Smooth muscle cell (in vitro differentiated cells): ENCODE measurements at regions not wholly inside any gene's neighbourhood (a gene's known extent, or its start where the extent isn't known, plus 50 kb on each side); places are given as distances from the start of the nearest gene placed in this dataset.

Experiments
- DNase-seq: peaks from one replicate; lab custom pipeline; 2025; ENCODE audit not compliant: unreplicated experiment; lab: John Stamatoyannopoulos, UW
- H2AFZ ChIP-seq: fragments of 200-600 bp; sonication (generic); 2 replicates; pipeline ENCODE4 v1.6.0; 2016; ENCODE audit warnings: antibody characterized with exemption, low read depth, mild to moderate bottlenecking
- H3F3A ChIP-seq: fragments of 200-600 bp; sonication (generic); 2 replicates; pipeline ENCODE4 v1.6.0; 2017; ENCODE audit warnings: antibody characterized with exemption, low read depth
- H3K27ac ChIP-seq: fragments of 200-600 bp; sonication (generic); 2 replicates; pipeline ENCODE4 v1.5.1; 2016; ENCODE audit warnings: low read depth, mild to moderate bottlenecking
- H3K27me3 ChIP-seq: fragments of 200-600 bp; sonication (generic); 2 replicates; pipeline ENCODE4 v1.6.1; 2016; ENCODE audit warnings: low read depth, mild to moderate bottlenecking
- H3K36me3 ChIP-seq: fragments of 200-600 bp; sonication (generic); 2 replicates; pipeline ENCODE4 v1.5.1; 2016; ENCODE audit warnings: low read depth
- H3K4me1 ChIP-seq: fragments of 200-600 bp; sonication (generic); 2 replicates; pipeline ENCODE4 v1.5.1; 2016; ENCODE audit warnings: low read depth
- H3K4me2 ChIP-seq: fragments of 200-600 bp; sonication (generic); 2 replicates; pipeline ENCODE4 v1.6.0; 2016; ENCODE audit warnings: mild to moderate bottlenecking
- H3K4me3 ChIP-seq: fragments of 200-600 bp; sonication (generic); 2 replicates; pipeline ENCODE4 v1.5.1; 2016; ENCODE audit warnings: mild to moderate bottlenecking
- H3K79me2 ChIP-seq: fragments of 200-600 bp; sonication (generic); 2 replicates; pipeline ENCODE4 v1.6.0; 2016; ENCODE audit warnings: low read depth, mild to moderate bottlenecking
- H3K9ac ChIP-seq: fragments of 200-600 bp; sonication (generic); 2 replicates; pipeline ENCODE4 v1.6.0; 2016; ENCODE audit warnings: low read depth
- H3K9me3 ChIP-seq: fragments of 200-600 bp; sonication (generic); replicated peaks from 2 replicates; pipeline ENCODE4 v1.5.1; 2016; ENCODE audit warnings: low read depth
- H4K20me1 ChIP-seq: fragments of 200-600 bp; sonication (generic); 2 replicates; pipeline ENCODE4 v1.6.0; 2016; ENCODE audit warnings: low read depth
- WGBS: methylation state at CpG from one replicate; pipeline ENCODE4 v1.1.7; 2016; ENCODE audit warnings: low lambda C conversion rate; 5-methylcytosine and 5-hydroxymethylcytosine counted together
- TF ChIP-seq, protein P1 (sequence below): fragments of 200-600 bp; sonication (generic); IDR thresholded peaks from 2 replicates; pipeline ENCODE4 v1.5.1; 2017; ENCODE audit warnings: borderline replicate concordance, mild to moderate bottlenecking, antibody characterized with exemption; ENCODE audit not compliant: insufficient read depth, poor library complexity, severe bottlenecking

DNA sequence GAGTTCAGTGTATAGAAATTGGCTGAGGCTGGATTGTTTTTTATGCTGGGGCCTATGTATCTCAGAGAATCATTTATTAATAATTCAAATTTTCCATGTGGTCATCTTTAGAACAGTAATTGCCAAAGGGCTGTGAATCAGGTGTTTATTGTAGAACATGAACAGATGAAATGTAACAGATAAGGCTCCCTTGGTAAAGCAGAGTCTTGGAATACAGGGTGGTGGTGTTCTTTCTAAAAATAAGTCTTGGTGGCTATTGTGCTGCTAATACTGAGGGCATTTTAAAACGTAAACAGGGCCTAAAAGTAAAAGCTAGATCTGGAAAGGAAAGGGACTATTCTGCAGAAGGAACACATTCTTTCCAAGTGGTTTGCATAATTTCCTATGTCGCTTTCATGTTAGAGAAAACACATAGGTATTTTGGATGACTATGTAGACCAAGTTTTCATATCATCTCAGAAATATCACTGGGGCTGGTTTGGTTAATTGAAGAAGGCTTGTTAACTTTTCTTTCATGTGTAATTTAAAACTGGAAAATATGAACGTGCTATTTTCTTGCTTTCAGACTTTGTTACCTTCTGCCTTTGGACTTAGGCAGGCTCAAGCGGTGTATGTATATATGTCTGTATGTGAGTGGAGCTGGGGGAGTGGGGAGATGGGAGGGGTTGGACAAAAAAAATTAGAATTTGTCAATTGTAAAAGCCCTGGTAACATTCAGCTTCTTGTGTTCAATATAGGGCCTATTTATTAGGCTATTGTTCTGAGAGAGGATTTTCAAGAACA, 119.9 kb upstream of the ANKRD55 start:
- peaks cover 26% of the 10 kb centered on the region for H3F3A ChIP-seq
- no peak overlapping the region for H3K4me2 ChIP-seq
- H3K27ac ChIP-seq, result no peak overlapping the region
- no peaks in the 10 kb centered on the region for H3K9me3 ChIP-seq
- 81% methylated on average over 4 of the region's 4 CpGs for WGBS
- H4K20me1 ChIP-seq, result no peaks in the 10 kb centered on the region
- H2AFZ ChIP-seq, result no peak overlapping the region
- no peak overlapping the region for H3K9ac ChIP-seq
- no peaks in the 10 kb centered on the region for H3K27me3 ChIP-seq
- H3K4me3 ChIP-seq, result no peak overlapping the region
- DNase-seq, result no peak
- TF ChIP-seq, protein P1, sequence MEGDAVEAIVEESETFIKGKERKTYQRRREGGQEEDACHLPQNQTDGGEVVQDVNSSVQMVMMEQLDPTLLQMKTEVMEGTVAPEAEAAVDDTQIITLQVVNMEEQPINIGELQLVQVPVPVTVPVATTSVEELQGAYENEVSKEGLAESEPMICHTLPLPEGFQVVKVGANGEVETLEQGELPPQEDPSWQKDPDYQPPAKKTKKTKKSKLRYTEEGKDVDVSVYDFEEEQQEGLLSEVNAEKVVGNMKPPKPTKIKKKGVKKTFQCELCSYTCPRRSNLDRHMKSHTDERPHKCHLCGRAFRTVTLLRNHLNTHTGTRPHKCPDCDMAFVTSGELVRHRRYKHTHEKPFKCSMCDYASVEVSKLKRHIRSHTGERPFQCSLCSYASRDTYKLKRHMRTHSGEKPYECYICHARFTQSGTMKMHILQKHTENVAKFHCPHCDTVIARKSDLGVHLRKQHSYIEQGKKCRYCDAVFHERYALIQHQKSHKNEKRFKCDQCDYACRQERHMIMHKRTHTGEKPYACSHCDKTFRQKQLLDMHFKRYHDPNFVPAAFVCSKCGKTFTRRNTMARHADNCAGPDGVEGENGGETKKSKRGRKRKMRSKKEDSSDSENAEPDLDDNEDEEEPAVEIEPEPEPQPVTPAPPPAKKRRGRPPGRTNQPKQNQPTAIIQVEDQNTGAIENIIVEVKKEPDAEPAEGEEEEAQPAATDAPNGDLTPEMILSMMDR, result no peak
- no peaks in the 10 kb centered on the region for H3K4me1 ChIP-seq
- H3K36me3 ChIP-seq, result no peaks in the 10 kb centered on the region
- H3K79me2 ChIP-seq, result peaks cover 10% of the 10 kb centered on the region

DNA sequence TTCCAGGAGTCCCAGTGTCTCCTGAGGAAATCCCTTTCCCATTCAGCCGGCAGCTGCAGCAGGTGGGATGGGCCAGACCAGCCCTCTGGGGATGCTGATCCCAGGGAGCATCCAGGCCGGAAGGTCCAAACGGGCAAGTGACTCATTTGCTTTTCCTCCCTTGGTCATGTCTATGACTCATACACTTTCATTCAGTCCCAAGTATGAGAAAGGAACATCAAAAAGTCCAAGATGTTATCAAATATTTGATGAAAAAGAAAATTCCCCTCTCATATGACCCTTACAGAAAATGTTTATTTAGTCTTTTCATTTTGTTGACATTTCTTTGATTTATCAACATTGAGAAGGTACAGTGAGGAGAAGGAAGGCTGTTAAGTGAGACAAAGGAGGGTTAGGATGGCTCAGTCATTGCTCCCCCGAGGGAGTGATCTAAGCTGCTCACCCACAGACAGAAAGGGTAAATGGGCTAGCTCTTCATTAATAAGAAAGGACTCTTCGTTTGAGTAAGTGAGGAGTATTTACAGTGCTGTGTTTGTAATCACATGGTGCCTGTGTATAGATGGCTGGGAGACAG, 117.6 kb upstream of the ANKRD55 start:
- H3K27ac ChIP-seq, result peak overlapping the region; percentile 86
- H3K4me3 ChIP-seq, result no peak overlapping the region
- TF ChIP-seq, protein P1, result no peak
- no peaks in the 10 kb centered on the region for H3K9me3 ChIP-seq
- H3K4me2 ChIP-seq, result peak overlapping the region; percentile 42
- H3K27me3 ChIP-seq, result no peaks in the 10 kb centered on the region
- 3% methylated on average over 5 of the region's 5 CpGs for WGBS
- peaks cover 31% of the 10 kb centered on the region for H3F3A ChIP-seq
- DNase-seq, result no peak
- H2AFZ ChIP-seq, result no peak overlapping the region
- peaks cover 6% of the 10 kb centered on the region for H3K79me2 ChIP-seq
- H3K4me1 ChIP-seq, result no peaks in the 10 kb centered on the region
- H3K36me3 ChIP-seq, result no peaks in the 10 kb centered on the region
- no peaks in the 10 kb centered on the region for H4K20me1 ChIP-seq
- peak overlapping the region; percentile 22 for H3K9ac ChIP-seq

DNA sequence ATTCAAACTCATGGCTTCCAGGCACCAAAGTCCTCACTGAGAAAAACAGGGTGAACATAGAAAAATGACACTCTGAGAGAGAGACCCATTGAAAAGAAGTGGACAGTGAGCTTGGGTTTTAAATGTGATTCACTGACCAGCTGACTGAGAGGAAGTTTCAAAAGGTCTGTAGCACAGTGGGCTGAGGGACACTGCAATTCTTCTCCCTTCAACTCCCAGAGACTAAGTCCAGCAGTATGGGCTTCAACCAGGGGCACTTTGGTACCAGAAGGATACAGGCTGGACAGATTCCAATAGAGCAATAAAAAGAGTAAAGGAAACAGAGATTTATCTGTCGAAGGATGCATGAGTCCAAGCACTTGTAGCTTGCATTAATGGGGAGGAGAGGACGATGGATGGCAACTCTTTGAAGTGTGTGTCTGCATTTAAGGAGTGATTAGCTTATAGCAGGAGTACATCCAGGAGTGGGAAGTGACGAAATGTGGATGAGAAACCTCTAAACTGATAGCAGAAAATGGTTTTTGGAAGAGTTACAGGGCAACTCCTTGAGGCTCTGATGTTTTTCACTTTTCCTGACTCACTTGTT, 117.0 kb upstream of the ANKRD55 start:
- H3K36me3 ChIP-seq, result no peaks in the 10 kb centered on the region
- TF ChIP-seq, protein P1, result no peak
- H3K79me2 ChIP-seq, result peaks cover 6% of the 10 kb centered on the region
- peaks cover 31% of the 10 kb centered on the region for H3F3A ChIP-seq
- H3K9me3 ChIP-seq, result no peaks in the 10 kb centered on the region
- no peaks in the 10 kb centered on the region for H4K20me1 ChIP-seq
- no peaks in the 10 kb centered on the region for H3K27me3 ChIP-seq
- no peak overlapping the region for H3K9ac ChIP-seq
- H3K27ac ChIP-seq, result peak overlapping the region; percentile 86
- H2AFZ ChIP-seq, result no peak overlapping the region
- no peak overlapping the region for H3K4me2 ChIP-seq
- 13% methylated on average over 3 of the region's 3 CpGs for WGBS
- no peak for DNase-seq
- H3K4me3 ChIP-seq, result no peak overlapping the region
- no peaks in the 10 kb centered on the region for H3K4me1 ChIP-seq
